ENCODE measurements at regions not wholly inside any gene's neighbourhood (a gene's known extent, or its start where the extent isn't known, plus 50 kb on each side); places are given as distances from the start of the nearest gene placed in this dataset.

GRCh38 chr11:90630176-90630575 is 407.3 kb upstream of the CHORDC1 start:
- TF ChIP-seq CTCF (conservative IDR thresholded peaks at IDR 0.05; ENCODE audit: low read depth, low read length) (no peak), EZH2 (IDR thresholded peaks at IDR 0.05; ENCODE audit: borderline replicate concordance, low read depth, low read length, poor library complexity, severe bottlenecking) (no peak)
